Neural cell (in vitro differentiated cells): ENCODE measurements at regions not wholly inside any gene's neighbourhood (a gene's known extent, or its start where the extent isn't known, plus 50 kb on each side); places are given as distances from the start of the nearest gene placed in this dataset.

ENCODE experiments used
- H2AFZ ChIP-seq: fragments of 200-600, 300-800 bp; sonication (generic), shearing (Covaris generic); 2 replicates; pipeline ENCODE4 v1.6.0; 2014; ENCODE audit warnings: low read depth, mild to moderate bottlenecking, antibody characterized with exemption, low read length, moderate library complexity
- H3F3A ChIP-seq: fragments of 200-600 bp; shearing (Covaris generic); 2 replicates; pipeline ENCODE4 v1.6.1; 2016; ENCODE audit warnings: mild to moderate bottlenecking, moderate library complexity, mixed read lengths, antibody characterized with exemption, low read length; ENCODE audit not compliant: insufficient read depth, poor library complexity, severe bottlenecking
- H3K27ac ChIP-seq: fragments of 200-600, 300-800 bp; sonication (generic), shearing (Covaris generic); 2 replicates; pipeline ENCODE4 v1.5.1; 2014; ENCODE audit warnings: mild to moderate bottlenecking, low read length, moderate library complexity
- H3K27me3 ChIP-seq: fragments of 300-800, 200-600 bp; sonication (generic), shearing (Covaris generic); 2 replicates; pipeline ENCODE4 v1.6.0; 2014; ENCODE audit warnings: mild to moderate bottlenecking, low read depth, low read length, moderate library complexity; ENCODE audit not compliant: insufficient read depth
- H3K36me3 ChIP-seq: fragments of 300-800, 200-600 bp; sonication (generic), shearing (Covaris generic); 2 replicates; pipeline ENCODE4 v1.5.1; 2014; ENCODE audit warnings: mild to moderate bottlenecking, antibody characterized with exemption, low read length, moderate library complexity; ENCODE audit not compliant: insufficient read depth
- H3K4me2 ChIP-seq: fragments of 300-800, 200-600 bp; sonication (generic), shearing (Covaris generic); 2 replicates; pipeline ENCODE4 v1.6.0; 2014; ENCODE audit warnings: mild to moderate bottlenecking, low read length
- H3K4me3 ChIP-seq: fragments of 300-800, 200-600 bp; sonication (generic), shearing (Covaris generic); 2 replicates; pipeline ENCODE4 v1.5.1; 2014; ENCODE audit warnings: mild to moderate bottlenecking, low read length, moderate library complexity
- H3K79me2 ChIP-seq: fragments of 200-600 bp; shearing (Covaris generic); replicated peaks from 2 replicates; pipeline ENCODE4 v1.6.0; 2014; ENCODE audit warnings: mild to moderate bottlenecking, low read length, moderate library complexity; ENCODE audit not compliant: insufficient read depth
- H3K9ac ChIP-seq: fragments of 300-800, 200-600 bp; sonication (generic), shearing (Covaris generic); 2 replicates; pipeline ENCODE4 v1.6.1; 2016; ENCODE audit warnings: mild to moderate bottlenecking, low read length, mixed read lengths
- H3K9me2 ChIP-seq: fragments of 200-600 bp; shearing (Covaris generic); 2 replicates; pipeline ENCODE4 v1.6.1; 2016; ENCODE audit warnings: mild to moderate bottlenecking, low read length, mixed read lengths; ENCODE audit not compliant: insufficient read depth
- H3K9me3 ChIP-seq: fragments of 200-600, 300-800 bp; sonication (generic), shearing (Covaris generic); 2 replicates; pipeline ENCODE4 v1.6.1; 2016; ENCODE audit warnings: mild to moderate bottlenecking, mixed run types, low read length, moderate library complexity, mixed read lengths
- H4K20me1 ChIP-seq: fragments of 200-600 bp; shearing (Covaris generic); 2 replicates; pipeline ENCODE4 v1.6.1; 2016; ENCODE audit warnings: mild to moderate bottlenecking, mixed run types; ENCODE audit not compliant: insufficient read depth
- EP300 ChIP-seq: fragments of 450-650 bp; conservative IDR thresholded peaks from 2 replicates; pipeline ENCODE4 v1.6.1; 2014; ENCODE audit warnings: antibody characterized with exemption, mild to moderate bottlenecking, moderate library complexity; ENCODE audit not compliant: poor library complexity, severe bottlenecking
- EZH2 ChIP-seq: fragments of 200-600, 300-800 bp; shearing (Covaris generic), sonication (generic); IDR thresholded peaks from 2 replicates; pipeline ENCODE4 v1.6.1; 2014; ENCODE audit warnings: antibody characterized with exemption, low read length, borderline replicate concordance, mild to moderate bottlenecking; ENCODE audit not compliant: insufficient read depth, poor library complexity, severe bottlenecking
- MXI1 ChIP-seq: fragments of 450-650 bp; conservative IDR thresholded peaks from 2 replicates; pipeline ENCODE4 v1.6.1; 2014; ENCODE audit warnings: antibody characterized with exemption, mild to moderate bottlenecking; ENCODE audit not compliant: poor library complexity, severe bottlenecking
- POLR2AphosphoS5 ChIP-seq: IDR thresholded peaks from 2 replicates; pipeline ENCODE4 v1.6.1; 2012
- RAD21 ChIP-seq: fragments of 450-650 bp; conservative IDR thresholded peaks from 2 replicates; pipeline ENCODE4 v1.6.1; 2014; ENCODE audit warnings: antibody characterized with exemption, mild to moderate bottlenecking, moderate library complexity
- SMC3 ChIP-seq: fragments of 450-650 bp; conservative IDR thresholded peaks from 2 replicates; pipeline ENCODE4 v1.6.1; 2014; ENCODE audit warnings: antibody characterized with exemption, mild to moderate bottlenecking, moderate library complexity; ENCODE audit not compliant: poor library complexity
- TAF1 ChIP-seq: IDR thresholded peaks from 2 replicates; pipeline ENCODE4 v1.6.1; 2012; ENCODE audit warnings: low read depth
- TF ChIP-seq, protein P1 (sequence below): fragments of 450-650 bp; IDR thresholded peaks from 2 replicates; pipeline ENCODE4 v1.5.1; 2014; ENCODE audit warnings: antibody characterized with exemption, mild to moderate bottlenecking, moderate library complexity; ENCODE audit not compliant: poor library complexity, severe bottlenecking
- TF ChIP-seq, protein P2 (sequence below): IDR thresholded peaks from 2 replicates; pipeline ENCODE4 v1.6.1; 2012; ENCODE audit warnings: borderline replicate concordance

GRCh38 chr12:92640691-92641090, 62.1 kb upstream of the PLEKHG7 start:
- Histone ChIP-seq H3K9me2 (no peaks in the 10 kb centered on the region), H3K27me3 (no peaks in the 10 kb centered on the region), H3K9ac (no peak overlapping the region), H2AFZ (no peak overlapping the region), H4K20me1 (no peaks in the 10 kb centered on the region), H3K27ac (no peak overlapping the region), H3K4me3 (no peak overlapping the region), H3F3A (no peaks in the 10 kb centered on the region), H3K36me3 (no peaks in the 10 kb centered on the region), H3K9me3 (no peaks in the 10 kb centered on the region), H3K4me2 (no peak overlapping the region), H3K79me2 (no peaks in the 10 kb centered on the region)
- TF ChIP-seq, protein P1, sequence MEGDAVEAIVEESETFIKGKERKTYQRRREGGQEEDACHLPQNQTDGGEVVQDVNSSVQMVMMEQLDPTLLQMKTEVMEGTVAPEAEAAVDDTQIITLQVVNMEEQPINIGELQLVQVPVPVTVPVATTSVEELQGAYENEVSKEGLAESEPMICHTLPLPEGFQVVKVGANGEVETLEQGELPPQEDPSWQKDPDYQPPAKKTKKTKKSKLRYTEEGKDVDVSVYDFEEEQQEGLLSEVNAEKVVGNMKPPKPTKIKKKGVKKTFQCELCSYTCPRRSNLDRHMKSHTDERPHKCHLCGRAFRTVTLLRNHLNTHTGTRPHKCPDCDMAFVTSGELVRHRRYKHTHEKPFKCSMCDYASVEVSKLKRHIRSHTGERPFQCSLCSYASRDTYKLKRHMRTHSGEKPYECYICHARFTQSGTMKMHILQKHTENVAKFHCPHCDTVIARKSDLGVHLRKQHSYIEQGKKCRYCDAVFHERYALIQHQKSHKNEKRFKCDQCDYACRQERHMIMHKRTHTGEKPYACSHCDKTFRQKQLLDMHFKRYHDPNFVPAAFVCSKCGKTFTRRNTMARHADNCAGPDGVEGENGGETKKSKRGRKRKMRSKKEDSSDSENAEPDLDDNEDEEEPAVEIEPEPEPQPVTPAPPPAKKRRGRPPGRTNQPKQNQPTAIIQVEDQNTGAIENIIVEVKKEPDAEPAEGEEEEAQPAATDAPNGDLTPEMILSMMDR: no peak
- no peak for TF ChIP-seq SMC3
- no peak for TF ChIP-seq TAF1
- no peak for TF ChIP-seq POLR2AphosphoS5
- TF ChIP-seq EZH2: no peak
- TF ChIP-seq, protein P2, sequence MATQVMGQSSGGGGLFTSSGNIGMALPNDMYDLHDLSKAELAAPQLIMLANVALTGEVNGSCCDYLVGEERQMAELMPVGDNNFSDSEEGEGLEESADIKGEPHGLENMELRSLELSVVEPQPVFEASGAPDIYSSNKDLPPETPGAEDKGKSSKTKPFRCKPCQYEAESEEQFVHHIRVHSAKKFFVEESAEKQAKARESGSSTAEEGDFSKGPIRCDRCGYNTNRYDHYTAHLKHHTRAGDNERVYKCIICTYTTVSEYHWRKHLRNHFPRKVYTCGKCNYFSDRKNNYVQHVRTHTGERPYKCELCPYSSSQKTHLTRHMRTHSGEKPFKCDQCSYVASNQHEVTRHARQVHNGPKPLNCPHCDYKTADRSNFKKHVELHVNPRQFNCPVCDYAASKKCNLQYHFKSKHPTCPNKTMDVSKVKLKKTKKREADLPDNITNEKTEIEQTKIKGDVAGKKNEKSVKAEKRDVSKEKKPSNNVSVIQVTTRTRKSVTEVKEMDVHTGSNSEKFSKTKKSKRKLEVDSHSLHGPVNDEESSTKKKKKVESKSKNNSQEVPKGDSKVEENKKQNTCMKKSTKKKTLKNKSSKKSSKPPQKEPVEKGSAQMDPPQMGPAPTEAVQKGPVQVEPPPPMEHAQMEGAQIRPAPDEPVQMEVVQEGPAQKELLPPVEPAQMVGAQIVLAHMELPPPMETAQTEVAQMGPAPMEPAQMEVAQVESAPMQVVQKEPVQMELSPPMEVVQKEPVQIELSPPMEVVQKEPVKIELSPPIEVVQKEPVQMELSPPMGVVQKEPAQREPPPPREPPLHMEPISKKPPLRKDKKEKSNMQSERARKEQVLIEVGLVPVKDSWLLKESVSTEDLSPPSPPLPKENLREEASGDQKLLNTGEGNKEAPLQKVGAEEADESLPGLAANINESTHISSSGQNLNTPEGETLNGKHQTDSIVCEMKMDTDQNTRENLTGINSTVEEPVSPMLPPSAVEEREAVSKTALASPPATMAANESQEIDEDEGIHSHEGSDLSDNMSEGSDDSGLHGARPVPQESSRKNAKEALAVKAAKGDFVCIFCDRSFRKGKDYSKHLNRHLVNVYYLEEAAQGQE: no peak
- TF ChIP-seq MXI1: no peak
- TF ChIP-seq RAD21: no peak
- no peak for TF ChIP-seq EP300

GRCh38 chr12:92639017-92639416, 63.8 kb upstream of the PLEKHG7 start:
- no peaks in the 10 kb centered on the region for H3K9me2 ChIP-seq
- H4K20me1 ChIP-seq: no peaks in the 10 kb centered on the region
- no peak overlapping the region for H2AFZ ChIP-seq
- no peak overlapping the region for H3K9ac ChIP-seq
- no peak overlapping the region for H3K4me2 ChIP-seq
- no peaks in the 10 kb centered on the region for H3K36me3 ChIP-seq
- H3K27me3 ChIP-seq: no peaks in the 10 kb centered on the region
- no peaks in the 10 kb centered on the region for H3K9me3 ChIP-seq
- no peaks in the 10 kb centered on the region for H3F3A ChIP-seq
- no peak overlapping the region for H3K27ac ChIP-seq
- no peak overlapping the region for H3K4me3 ChIP-seq
- H3K79me2 ChIP-seq: no peaks in the 10 kb centered on the region
- peak; percentile 38 for TF ChIP-seq EP300
- no peak for TF ChIP-seq EZH2
- no peak for TF ChIP-seq POLR2AphosphoS5
- TF ChIP-seq, protein P2: no peak
- no peak for TF ChIP-seq RAD21
- TF ChIP-seq, protein P1: no peak
